NT2/D1 (cell line): ENCODE measurements at regions not wholly inside any gene's neighbourhood (a gene's known extent, or its start where the extent isn't known, plus 50 kb on each side); places are given as distances from the start of the nearest gene placed in this dataset.
"Not testable (repeated sequence)": the region's sequence is repeated elsewhere in the genome, so short reads cannot be mapped to it uniquely, and the experiment has no call there.

Experiments
- SUZ12 ChIP-seq: IDR thresholded peaks from 2 replicates; pipeline ENCODE4 v1.6.1; 2011; ENCODE audit not compliant: insufficient read length, insufficient read depth; ENCODE audit errors: extremely low read depth
- YY1 ChIP-seq: IDR thresholded peaks from 2 replicates; pipeline ENCODE4 v1.6.1; 2011; ENCODE audit not compliant: insufficient read length, insufficient read depth

DNA sequence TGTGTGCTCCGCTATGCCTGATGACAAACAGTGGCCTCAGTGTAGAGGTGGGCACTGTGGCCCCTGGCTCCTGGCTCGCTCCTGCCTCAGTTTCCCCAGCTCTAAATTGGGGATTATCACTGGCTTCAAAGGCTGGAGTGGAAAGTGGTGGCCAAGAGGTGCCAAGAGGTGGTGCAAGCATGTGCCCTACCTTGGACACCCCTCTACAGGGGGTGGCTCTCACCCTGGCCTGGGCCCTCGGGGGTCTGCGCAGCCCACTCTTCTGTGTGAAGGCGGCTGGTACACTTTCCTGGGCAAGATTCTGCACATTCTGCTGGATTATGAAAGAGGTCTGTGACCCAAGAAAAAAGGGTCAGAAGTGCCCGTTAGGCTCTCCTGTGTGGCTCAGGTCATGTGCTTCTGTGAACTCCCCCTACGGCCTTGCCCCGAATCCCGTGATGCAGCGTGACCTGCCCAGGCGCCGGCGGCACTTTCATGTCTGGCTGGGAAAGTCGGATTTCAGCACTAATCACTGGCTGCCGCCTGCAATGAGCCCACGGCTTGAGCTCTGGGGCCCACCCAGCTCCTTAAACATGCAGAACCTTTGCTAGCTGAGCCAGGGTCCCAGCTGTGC, 57.3 kb upstream of the SPN start:
- not testable (repeated sequence) for TF ChIP-seq YY1, SUZ12
